Stimulated activated CD8-positive, alpha-beta memory T cell treated with anti-CD3 and anti-CD28 coated beads, Interleukin-7, amount 100 ng/mL, for 48 hours (primary cell): ENCODE measurements at regions not wholly inside any gene's neighbourhood (a gene's known extent, or its start where the extent isn't known, plus 50 kb on each side); places are given as distances from the start of the nearest gene placed in this dataset.

Experiments used
- DNase-seq, 2 donors: peaks; one replicate each; pipeline ENCODE4 v3.0.0-alpha.2; 2020; ENCODE audit warnings: low read depth in 1 of 2; ENCODE audit errors: extremely low read depth in 1 of 2

DNA sequence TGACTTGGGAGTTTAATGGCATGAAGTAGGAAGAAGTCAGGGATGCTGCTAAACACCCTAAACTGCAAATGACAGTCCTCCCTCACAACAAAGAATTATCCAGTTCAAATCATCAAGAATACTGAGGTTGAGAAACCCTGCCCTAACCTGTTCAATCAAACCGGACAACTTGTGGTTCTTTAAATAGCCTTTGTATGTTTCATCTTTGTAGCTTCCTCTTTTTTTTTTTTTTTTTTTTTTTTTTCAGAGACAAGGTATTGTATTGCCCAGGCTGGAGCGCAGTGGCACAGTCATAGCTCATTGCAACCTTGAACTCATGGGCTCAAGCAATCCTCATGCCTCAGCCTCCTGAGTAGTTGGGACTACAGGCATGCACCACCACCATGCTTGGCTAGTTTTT is 52.5 kb upstream of the TTC29 start:
- DNase-seq: no peak

DNA sequence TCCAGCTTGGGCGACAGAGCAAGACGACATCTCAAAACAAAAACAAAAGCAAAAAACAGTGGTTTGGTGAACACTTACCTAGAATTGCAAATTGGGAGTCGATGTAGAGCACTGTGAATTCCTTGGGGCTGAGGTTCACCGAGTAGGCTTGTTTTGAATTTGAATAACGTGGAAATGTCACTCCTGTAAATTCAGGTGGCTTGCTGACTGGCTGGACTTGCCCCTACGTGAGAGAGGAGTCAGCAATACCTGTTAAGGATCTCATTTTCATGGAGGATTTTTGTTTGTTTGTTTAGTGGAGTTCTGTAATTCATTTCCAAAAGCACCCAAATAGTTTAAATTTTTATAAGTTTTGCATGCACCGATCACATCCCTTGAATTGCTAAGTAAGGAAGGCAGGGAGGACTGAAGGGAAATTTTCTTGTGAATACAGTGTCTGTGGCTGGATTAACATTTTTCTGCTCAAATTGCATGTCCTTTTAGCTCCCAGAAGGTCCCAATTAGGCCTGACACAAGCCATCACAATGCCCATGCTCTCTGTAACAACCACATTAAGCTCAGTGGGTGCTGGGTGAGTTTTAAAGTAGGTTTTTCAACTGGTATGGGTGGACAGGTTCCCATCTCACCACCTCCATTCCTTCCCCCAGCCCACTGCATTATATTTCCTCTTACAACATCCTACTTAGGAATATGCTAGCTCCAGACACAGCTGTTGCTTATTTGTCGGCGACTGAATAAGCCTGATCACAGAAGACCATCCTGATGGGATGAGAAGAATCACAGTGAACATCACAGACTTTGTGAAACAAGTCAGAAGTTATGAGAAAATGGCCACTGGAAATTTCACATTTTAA is 58.5 kb upstream of the TTC29 start:
- DNase-seq: no peak

- no peak for DNase-seq
Observed at GRCh38 chr4:147006229-147006628, 60.6 kb upstream of the TTC29 start.

DNA sequence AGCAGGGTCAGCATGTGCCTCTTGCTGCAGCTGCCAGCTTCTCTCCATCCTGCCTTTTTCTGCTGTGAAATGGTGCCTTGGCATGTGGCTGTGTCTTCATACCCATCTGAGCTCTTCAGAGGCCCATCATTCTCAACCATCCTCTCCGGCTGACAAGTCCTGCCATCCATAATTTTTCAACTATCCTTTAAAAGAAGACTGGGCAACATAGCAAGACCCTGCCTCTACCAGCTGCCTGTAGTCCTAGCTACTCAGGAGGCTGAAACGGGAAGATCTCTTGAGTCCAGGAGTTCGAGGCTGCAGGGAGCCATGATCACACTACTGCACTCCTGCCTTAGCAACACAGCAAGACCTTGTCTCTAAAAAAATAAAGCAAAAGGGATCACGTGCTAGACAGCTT is 64.2 kb upstream of the TTC29 start:
- no peak for DNase-seq

DNA sequence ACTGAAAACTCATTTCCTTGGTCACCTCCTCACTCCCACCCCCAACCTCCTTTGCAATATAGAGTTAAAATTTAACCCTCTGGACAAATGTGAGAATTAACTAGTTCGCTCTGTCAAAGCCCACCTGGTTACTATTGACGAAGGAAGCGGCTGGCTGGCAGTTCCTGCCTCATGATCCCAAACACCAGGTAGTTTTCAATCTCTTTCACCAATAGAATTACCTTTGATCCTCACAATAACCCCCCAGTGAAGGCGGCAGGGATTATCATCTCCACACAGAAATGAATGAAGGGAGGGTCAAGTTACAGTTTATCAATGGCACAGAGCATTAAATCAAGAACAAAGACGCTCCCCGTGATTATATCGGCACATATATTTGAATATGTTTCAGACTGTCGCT is 65.7 kb upstream of the TTC29 start:
- DNase-seq: no peak

DNA sequence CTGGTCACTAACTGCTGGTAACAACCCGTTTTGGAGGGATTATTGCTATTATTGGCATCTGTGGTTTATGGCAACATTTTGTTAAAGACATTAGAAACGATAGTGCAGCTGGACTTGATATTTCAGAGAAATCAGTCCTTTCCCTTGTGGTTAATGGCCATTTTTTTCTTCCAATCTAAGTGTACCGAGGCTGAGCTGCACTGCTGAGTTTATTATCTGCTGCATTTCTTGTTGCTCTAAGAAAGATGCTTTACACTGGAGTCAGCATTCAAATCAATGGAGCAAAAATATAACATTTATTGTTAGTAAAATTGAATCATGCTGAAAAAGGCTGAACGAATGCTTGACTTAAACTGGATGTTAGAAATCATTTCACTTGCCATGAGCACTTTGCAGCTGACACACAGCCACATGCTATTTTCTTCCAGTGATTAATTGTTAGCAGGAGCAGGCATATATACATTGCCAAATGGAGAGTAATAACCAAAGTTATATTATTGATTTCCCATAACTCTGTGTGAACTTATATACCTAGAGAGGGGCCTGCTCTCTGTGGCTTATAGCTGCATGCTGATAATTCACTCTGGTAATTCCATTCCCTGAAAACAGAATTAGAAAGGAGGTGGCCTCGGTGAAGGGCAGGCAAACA is 66.5 kb upstream of the TTC29 start:
- no peak for DNase-seq

GRCh38 chr4:147014946-147015345 is 69.3 kb upstream of the TTC29 start:
- DNase-seq: no peak

DNA sequence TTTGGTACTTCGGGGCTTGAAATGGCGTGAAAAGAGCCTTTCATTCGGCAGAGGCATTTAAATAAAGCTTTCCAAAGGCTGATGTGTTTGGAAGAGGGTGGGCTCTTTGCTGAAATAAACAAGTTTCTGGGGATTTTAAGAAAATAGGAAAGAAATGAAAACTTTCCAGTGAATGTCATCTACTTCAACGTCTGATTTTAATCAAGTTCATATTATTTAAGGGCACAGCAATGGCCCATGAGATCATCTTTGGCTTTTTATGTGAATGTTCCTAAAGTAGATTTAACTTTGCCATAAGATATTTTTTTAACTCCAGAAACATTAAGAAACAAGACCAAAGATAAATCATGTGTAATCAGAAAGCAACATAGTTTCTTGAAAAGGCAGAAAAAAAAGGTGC is 69.8 kb upstream of the TTC29 start:
- no peak for DNase-seq

DNA sequence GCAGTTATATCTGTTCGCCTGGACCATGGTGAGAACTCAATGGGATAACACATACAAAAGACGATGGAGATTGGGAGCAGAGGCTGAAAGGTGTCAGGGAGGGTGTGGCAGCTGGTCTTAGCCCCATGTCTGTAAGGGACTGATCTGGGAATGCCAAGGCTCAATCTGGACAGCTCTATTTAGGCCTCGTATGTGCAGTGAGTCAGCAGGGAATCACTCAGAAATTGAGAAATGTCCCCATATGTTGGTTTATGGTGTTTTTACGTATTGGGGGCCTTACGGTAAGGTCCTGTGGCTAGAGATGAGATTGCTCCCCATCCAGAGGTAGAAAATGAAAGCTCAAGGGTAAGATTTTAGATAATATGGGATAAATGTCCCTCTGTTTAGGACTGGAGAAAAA is 71.4 kb upstream of the TTC29 start:
- DNase-seq: no peak

- DNase-seq: peak in 1 of 2 donors; percentile 5
Observed at GRCh38 chr4:147019091-147019490, 73.4 kb upstream of the TTC29 start.

DNA sequence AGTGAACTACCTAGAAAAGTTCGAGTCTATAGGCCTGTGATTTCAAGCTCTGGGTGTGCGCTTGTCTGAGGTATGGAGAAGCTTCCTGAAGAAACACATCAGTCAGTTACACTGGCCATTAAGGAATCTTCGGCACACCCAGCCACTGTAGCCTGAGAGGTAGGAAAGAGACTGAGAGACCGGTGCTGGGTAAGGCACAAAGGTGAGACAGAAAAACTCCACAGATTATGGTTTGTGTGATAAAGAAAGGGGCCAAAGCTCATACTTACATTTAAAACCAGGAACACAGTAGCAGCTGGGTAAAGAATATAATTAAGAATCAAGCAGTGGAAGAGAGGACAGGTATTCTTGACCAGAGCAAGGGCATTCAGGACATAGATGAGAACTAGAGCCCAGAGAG is 74.8 kb upstream of the TTC29 start:
- no peak for DNase-seq

DNA sequence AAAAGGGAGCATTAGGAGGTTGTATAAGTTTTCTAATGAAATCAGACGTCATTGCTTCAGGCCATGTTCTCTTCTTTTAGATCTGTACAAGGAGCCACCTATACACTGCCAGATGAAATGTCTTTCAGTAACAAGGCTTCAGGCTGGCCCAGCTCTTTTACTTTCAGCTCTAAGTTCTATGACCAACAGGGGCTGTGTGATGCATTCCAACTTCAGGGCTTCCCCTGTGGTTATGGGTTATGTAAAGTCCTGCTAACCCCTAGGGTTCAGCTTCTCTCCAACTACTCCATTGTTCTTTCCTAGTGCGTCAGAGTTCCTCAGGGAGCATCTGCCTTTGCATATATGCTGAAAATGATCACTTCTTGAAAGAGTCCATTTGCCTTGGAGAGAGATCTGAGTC is 79.4 kb upstream of the TTC29 start:
- DNase-seq: no peak

- no peak for DNase-seq
Observed at GRCh38 chr4:147029296-147029695, 83.6 kb upstream of the TTC29 start.

DNA sequence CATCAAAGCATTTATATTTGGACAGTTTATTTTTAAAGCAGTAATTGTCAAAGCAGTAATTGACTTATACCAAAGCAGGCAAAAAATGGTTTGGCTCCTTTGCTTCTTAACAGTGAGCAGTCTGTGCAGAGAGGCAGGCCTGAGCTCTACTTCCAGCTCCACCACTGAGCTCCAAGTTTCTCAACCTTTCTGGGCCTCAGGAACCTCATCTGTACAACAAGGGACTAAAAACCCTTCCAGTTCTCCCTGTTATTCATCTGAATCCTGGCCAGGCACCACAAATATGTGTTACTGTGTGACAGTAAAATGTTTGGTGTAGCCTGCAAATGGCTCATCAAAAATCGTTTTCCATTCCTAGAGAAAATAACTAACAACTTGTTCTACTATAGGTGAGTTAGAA is 88.7 kb upstream of the TTC29 start:
- DNase-seq: no peak

- no peak for DNase-seq
Observed at GRCh38 chr4:147037069-147037468, 91.4 kb upstream of the TTC29 start.

- no peak for DNase-seq
Observed at GRCh38 chr4:147039976-147040575, 94.4 kb upstream of the TTC29 start.

- DNase-seq: no peak
Observed at GRCh38 chr4:147040874-147041273, 95.2 kb upstream of the TTC29 start.

DNA sequence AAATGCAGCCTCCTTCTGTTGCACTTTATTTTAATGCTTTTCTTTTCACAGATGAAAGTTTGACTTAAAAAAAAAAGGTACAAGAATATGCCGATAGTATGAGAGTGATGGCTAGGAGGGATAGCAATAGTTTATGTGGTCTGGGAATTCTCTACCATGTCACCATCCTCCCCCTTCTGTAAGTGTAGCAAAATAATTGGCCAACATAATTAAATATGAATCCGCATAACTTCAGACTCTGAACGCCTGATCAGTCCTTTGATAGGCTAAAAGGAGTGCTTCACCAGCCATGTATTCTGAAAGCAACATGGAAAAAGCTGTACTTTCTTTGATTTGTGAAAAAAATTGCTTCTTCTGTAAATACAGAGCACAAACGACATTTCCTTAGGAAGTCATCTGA is 95.7 kb upstream of the TTC29 start:
- no peak for DNase-seq

DNA sequence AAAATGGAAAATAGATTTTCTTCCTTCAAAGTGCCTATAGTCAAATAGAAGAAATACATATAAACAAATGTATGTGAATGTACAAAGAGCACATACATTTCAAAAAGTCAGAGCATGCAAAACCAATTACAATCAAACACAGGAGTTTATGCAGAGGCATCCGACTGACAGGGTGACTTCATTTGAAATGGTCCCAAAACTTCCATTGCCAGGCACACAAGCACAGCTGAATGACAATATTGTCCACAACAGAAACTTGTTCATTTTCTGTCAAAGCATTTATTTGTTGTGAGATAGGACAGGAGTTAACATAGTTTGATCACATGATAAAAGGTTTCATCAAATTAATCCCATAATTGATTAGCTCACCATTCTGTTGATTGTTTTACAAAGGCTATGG is 96.4 kb upstream of the TTC29 start:
- DNase-seq: no peak

DNA sequence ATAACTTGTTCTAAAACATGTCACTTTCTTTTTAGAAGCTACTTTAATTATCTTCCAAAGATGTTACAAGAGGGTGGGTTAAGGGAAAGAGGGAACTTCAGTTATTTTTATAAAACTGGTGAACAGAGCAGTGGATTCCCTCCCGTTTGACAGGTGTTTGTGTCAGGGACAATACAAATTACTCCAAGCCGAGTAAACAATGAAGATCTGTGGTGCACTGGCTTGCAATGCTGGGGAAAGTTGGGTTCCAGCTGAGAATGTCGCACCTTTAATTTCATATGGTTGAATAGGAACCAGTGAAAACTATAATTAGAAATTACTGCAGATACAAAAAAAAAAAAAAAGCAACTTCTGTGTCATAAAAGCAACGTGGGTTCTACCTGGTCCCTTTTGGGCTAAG is 98.6 kb upstream of the TTC29 start:
- no peak for DNase-seq

DNA sequence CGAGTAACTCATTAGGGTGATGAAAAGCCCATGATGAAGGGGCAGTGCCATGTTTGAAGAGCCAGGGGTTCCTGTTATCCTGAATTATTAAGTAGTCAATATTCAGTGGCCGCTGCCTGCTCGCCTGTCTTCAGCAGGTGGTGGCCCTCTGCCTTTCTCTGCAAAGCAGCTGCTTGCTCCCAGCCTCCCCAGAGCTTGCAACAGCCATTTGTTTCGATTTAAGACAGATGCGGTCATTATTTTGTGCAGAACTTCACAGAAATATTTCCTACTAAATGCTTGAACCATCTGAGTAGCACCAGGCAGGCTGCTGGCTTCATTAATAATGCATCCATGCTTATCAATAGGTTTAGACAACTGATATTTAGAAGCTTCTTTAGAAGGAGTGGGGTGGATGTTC is 104.3 kb upstream of the TTC29 start:
- DNase-seq: no peak

GRCh38 chr4:147050356-147050765 is 104.7 kb upstream of the TTC29 start:
- DNase-seq: no peak
